ENCODE measurements at regions not wholly inside any gene's neighbourhood (a gene's known extent, or its start where the extent isn't known, plus 50 kb on each side); places are given as distances from the start of the nearest gene placed in this dataset.

DNA sequence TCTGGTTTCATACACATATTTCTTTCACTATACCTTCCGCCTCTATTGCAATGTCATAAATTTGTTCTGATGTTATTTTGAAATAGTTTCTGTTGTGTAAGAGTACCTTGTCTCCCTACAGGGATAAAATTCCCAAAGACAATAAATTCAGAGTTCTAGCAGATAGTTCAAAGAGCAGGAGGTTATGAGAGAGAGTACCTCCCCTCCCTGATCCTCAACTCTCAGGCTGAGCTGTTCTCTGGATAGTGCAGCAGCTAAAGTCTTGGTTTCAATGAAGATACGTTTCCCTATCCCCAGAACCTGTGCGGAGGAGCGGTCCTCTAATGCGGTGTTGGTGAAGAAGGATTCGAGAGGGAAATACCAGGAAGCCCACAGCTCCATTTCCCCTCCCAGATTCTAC is 190.2 kb upstream of the CPHXL start:
- CTCF ChIA-PET: no interaction called here
- Mint-ChIP-seq H3K4me1 (ENCODE audit: low read depth, unreplicated experiment) (no peaks in the 10 kb centered on the region), H3K4me3 (ENCODE audit: low read depth, unreplicated experiment) (no peak overlapping the region), H3K9me3 (ENCODE audit: low read depth, unreplicated experiment) (no peaks in the 10 kb centered on the region), H3K27ac (ENCODE audit: unreplicated experiment) (no peak overlapping the region), H3K27me3 (ENCODE audit: unreplicated experiment) (peaks cover 11% of the 10 kb centered on the region), H3K36me3 (ENCODE audit: insufficient read depth, unreplicated experiment) (no peaks in the 10 kb centered on the region)
- no peak for TF ChIP-seq CTCF (IDR thresholded peaks at IDR 0.05; ENCODE audit: unreplicated experiment)
- intact Hi-C loops (cut with micrococcal nuclease; ENCODE audit: unreplicated experiment): no loop called here
- DNase-seq: no peak
- no TSS peak for BruUV-seq (replicated peaks)

- H3K27me3 Mint-ChIP-seq (ENCODE audit: unreplicated experiment): peaks cover 11% of the 10 kb centered on the region
- no peak for TF ChIP-seq CTCF (IDR thresholded peaks at IDR 0.05; ENCODE audit: unreplicated experiment)
- no peaks in the 10 kb centered on the region for H3K9me3 Mint-ChIP-seq (ENCODE audit: low read depth, unreplicated experiment)
- no peaks in the 10 kb centered on the region for H3K4me1 Mint-ChIP-seq (ENCODE audit: low read depth, unreplicated experiment)
- DNase-seq: no peak
- BruUV-seq (replicated peaks): no TSS peak
- no peak overlapping the region for H3K27ac Mint-ChIP-seq (ENCODE audit: unreplicated experiment)
- H3K4me3 Mint-ChIP-seq (ENCODE audit: low read depth, unreplicated experiment): no peak overlapping the region
- intact Hi-C loops (cut with micrococcal nuclease; ENCODE audit: unreplicated experiment): no loop called here
- no peaks in the 10 kb centered on the region for H3K36me3 Mint-ChIP-seq (ENCODE audit: insufficient read depth, unreplicated experiment)
- CTCF ChIA-PET: no interaction called here
These were observed 191.8 kb upstream of the CPHXL start for GRCh38 chr16:75918109-75918508.

DNA sequence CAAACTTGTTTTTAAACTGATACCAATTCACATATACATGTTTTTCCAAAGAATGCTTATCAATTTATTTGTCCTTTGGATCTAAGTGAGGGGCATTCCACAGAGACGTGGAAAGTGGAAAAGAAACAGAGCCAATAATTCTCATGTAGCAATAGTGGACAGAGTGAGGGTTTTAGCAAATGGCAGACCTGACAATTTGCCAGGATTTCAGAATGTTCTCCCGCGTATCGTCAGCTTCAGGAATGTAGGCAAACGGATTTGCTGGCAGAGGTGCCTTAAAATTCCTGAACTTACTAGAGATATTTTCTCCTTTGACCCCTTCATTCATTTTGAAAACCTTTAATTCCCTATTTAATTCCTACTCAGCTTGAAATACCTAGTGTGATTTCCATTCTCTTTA is 193.4 kb upstream of the CPHXL start:
- no peaks in the 10 kb centered on the region for H3K36me3 Mint-ChIP-seq (ENCODE audit: insufficient read depth, unreplicated experiment)
- no peak overlapping the region for H3K27ac Mint-ChIP-seq (ENCODE audit: unreplicated experiment)
- intact Hi-C loops (cut with micrococcal nuclease; ENCODE audit: unreplicated experiment): no loop called here
- H3K4me3 Mint-ChIP-seq (ENCODE audit: low read depth, unreplicated experiment): no peak overlapping the region
- peaks cover 11% of the 10 kb centered on the region for H3K27me3 Mint-ChIP-seq (ENCODE audit: unreplicated experiment)
- BruUV-seq (replicated peaks): no TSS peak
- DNase-seq: no peak
- CTCF ChIA-PET: interaction anchor here (0.6 kb wide), 1 partner anchor 908 kb away, joined by 3 read pairs; no protein-coding TSS in a partner anchor
- H3K9me3 Mint-ChIP-seq (ENCODE audit: low read depth, unreplicated experiment): no peaks in the 10 kb centered on the region
- no peak for TF ChIP-seq CTCF (IDR thresholded peaks at IDR 0.05; ENCODE audit: unreplicated experiment)
- H3K4me1 Mint-ChIP-seq (ENCODE audit: low read depth, unreplicated experiment): no peaks in the 10 kb centered on the region

DNA sequence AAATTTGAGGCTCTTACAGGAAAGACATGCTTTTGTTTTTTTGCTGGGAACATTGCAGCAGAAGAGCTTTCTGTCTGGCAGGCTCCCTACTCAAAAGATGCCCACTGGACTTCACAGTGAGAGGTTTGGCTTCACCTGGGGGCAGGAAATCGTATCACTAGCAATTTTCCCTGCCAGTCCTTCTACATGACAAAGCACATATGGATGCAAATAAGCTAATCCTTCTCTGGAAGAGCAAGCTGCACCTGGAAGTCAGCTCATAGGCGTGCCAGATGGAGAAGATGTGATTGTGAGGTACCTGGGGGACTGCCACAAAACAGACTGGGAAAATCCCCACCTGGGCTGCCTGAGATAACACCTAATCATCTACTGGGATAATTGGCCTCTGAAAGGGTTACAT is 195.0 kb upstream of the CPHXL start:
- BruUV-seq (replicated peaks): no TSS peak
- intact Hi-C loops (cut with micrococcal nuclease; ENCODE audit: unreplicated experiment): no loop called here
- H3K27me3 Mint-ChIP-seq (ENCODE audit: unreplicated experiment): peaks cover 11% of the 10 kb centered on the region
- no peaks in the 10 kb centered on the region for H3K4me1 Mint-ChIP-seq (ENCODE audit: low read depth, unreplicated experiment)
- H3K4me3 Mint-ChIP-seq (ENCODE audit: low read depth, unreplicated experiment): no peak overlapping the region
- CTCF ChIA-PET: no interaction called here
- DNase-seq: no peak
- H3K9me3 Mint-ChIP-seq (ENCODE audit: low read depth, unreplicated experiment): no peaks in the 10 kb centered on the region
- no peak for TF ChIP-seq CTCF (IDR thresholded peaks at IDR 0.05; ENCODE audit: unreplicated experiment)
- H3K27ac Mint-ChIP-seq (ENCODE audit: unreplicated experiment): no peak overlapping the region
- H3K36me3 Mint-ChIP-seq (ENCODE audit: insufficient read depth, unreplicated experiment): no peaks in the 10 kb centered on the region

DNA sequence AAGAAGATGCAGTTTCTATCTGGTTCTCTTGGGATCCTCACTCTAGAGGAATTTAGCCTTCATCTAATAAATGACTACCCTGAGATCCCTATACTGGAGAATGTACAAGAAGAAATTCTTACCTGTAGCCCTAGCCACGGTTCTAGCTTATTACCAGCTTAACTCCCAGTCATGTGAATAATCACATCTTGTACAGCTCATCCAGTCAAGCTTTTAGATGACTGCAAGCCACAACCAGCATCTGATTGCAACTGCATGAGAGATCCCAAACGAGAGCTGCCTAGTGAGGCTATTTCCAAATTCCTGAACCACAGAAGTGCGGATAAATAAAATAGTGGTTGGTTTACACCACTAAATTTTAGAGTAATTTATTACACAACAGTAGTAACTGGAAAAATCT is 196.0 kb upstream of the CPHXL start:
- Mint-ChIP-seq H3K27ac (ENCODE audit: unreplicated experiment) (no peak overlapping the region), H3K4me1 (ENCODE audit: low read depth, unreplicated experiment) (no peaks in the 10 kb centered on the region), H3K27me3 (ENCODE audit: unreplicated experiment) (peaks cover 11% of the 10 kb centered on the region), H3K9me3 (ENCODE audit: low read depth, unreplicated experiment) (no peaks in the 10 kb centered on the region), H3K4me3 (ENCODE audit: low read depth, unreplicated experiment) (no peak overlapping the region), H3K36me3 (ENCODE audit: insufficient read depth, unreplicated experiment) (no peaks in the 10 kb centered on the region)
- DNase-seq: no peak
- intact Hi-C loops (cut with micrococcal nuclease; ENCODE audit: unreplicated experiment): no loop called here
- TF ChIP-seq CTCF (IDR thresholded peaks at IDR 0.05; ENCODE audit: unreplicated experiment): no peak
- CTCF ChIA-PET: no interaction called here
- no TSS peak for BruUV-seq (replicated peaks)

All from Calu3 (cell line).